HEK293 (cell line): ENCODE measurements at regions not wholly inside any gene's neighbourhood (a gene's known extent, or its start where the extent isn't known, plus 50 kb on each side); places are given as distances from the start of the nearest gene placed in this dataset.

Source experiments
- BCL11A ChIP-seq: fragments of 450-650 bp; formaldehyde crosslinking; IDR thresholded peaks from 2 replicates; pipeline ENCODE4 v1.5.1; 2016; ENCODE audit warnings: low read depth, missing biosample characterization, missing genetic modification characterization
- CTCF ChIP-seq: fragments of 450-650 bp; formaldehyde crosslinking; IDR thresholded peaks from 2 replicates; pipeline ENCODE4 v1.5.1; 2016; ENCODE audit warnings: missing biosample characterization, missing genetic modification characterization
- IKZF3 ChIP-seq: fragments of 450-650 bp; IDR thresholded peaks from 2 replicates; pipeline ENCODE4 v1.5.0; 2018; ENCODE audit warnings: missing biosample characterization, mild to moderate bottlenecking, missing genetic modification characterization, moderate library complexity
- KLF7 ChIP-seq: fragments of 450-650 bp; formaldehyde crosslinking; IDR thresholded peaks from 2 replicates; pipeline ENCODE4 v1.5.1; 2016; ENCODE audit warnings: missing biosample characterization, missing genetic modification characterization, borderline replicate concordance
- ZBTB8A ChIP-seq: fragments of 450-650 bp; formaldehyde crosslinking; IDR thresholded peaks from 2 replicates; pipeline ENCODE4 v1.5.1; 2016; ENCODE audit warnings: missing biosample characterization, missing genetic modification characterization
- ZNF18 ChIP-seq: fragments of 450-650 bp; formaldehyde crosslinking; IDR thresholded peaks from 2 replicates; pipeline ENCODE4 v1.5.1; 2016; ENCODE audit warnings: missing biosample characterization, missing genetic modification characterization
- ZNF501 ChIP-seq: fragments of 450-650 bp; formaldehyde crosslinking; IDR thresholded peaks from 2 replicates; pipeline ENCODE4 v1.5.1; 2016; ENCODE audit warnings: missing biosample characterization, missing genetic modification characterization
- ZNF830 ChIP-seq: fragments of 450-650 bp; IDR thresholded peaks from 2 replicates; pipeline ENCODE4 v1.5.0; 2018; ENCODE audit warnings: missing biosample characterization, missing genetic modification characterization, low read depth, mild to moderate bottlenecking, moderate library complexity

GRCh38 chr7:24390376-24391157 is 106.6 kb downstream of the NPY start:
- no peak for TF ChIP-seq ZNF18
- TF ChIP-seq ZBTB8A (tag by site-specific recombination) = no peak
- no peak for TF ChIP-seq BCL11A (tag by site-specific recombination)
- TF ChIP-seq IKZF3 (tag by site-specific recombination) = no peak
- TF ChIP-seq CTCF (tag by site-specific recombination) = no peak
- no peak for TF ChIP-seq ZNF830
- TF ChIP-seq ZNF501 (tag by site-specific recombination) = no peak
- no peak for TF ChIP-seq KLF7 (tag by site-specific recombination)
